GM12875 (cell line): ENCODE measurements at regions not wholly inside any gene's neighbourhood (a gene's known extent, or its start where the extent isn't known, plus 50 kb on each side); places are given as distances from the start of the nearest gene placed in this dataset.

ENCODE experiments used
- H3K4me3 ChIP-seq: one replicate; pipeline ENCODE4 v1.5.1; 2011; ENCODE audit warnings: low read depth, low read length, control low read depth
- CTCF ChIP-seq: IDR thresholded peaks from 2 replicates; pipeline ENCODE4 v1.5.1; 2011; ENCODE audit warnings: low read depth, mild to moderate bottlenecking, control low read depth, inconsistent platforms, low read length, moderate library complexity, borderline replicate concordance; ENCODE audit not compliant: insufficient read depth

DNA sequence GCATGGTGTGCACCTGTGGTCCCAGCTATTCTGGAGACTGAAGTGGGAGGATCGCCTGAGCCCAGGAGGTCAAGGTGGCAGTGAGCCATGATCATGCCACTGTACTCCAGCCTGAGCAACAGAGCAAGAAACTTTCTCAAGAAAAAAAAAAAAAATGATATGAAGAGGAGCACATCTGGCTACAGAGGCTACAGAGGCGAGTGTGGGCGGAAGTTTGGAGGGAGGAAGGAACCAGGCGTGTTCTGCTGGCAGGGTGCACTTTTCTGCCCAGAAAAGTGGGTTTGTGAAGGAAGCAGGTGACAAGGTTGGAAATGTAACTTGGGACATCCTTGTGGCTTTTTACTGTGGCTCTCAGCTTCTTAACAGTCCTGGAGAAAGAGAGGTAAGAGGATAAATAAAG lies 96.7 kb downstream of the SNX5 start:
- no peak for TF ChIP-seq CTCF
- H3K4me3 ChIP-seq, result no peak overlapping the region

DNA sequence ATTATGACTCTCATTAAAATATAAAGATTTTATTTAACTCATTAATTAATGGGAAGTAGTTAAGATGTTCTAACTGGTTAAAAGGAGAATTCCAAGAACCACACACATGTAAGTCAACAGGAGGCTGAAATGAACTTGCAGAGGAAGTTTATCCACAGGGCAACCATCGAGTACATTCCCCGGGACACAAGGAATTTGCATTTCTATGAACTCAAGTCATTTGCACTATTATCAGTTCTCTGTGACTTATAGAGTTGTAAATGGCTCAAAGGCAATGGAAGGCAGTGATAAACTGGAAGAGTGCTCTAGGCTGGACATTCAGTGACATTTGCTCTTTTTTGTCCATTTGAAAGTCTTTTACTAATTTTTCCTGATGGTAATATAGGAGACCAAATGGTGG lies 97.4 kb downstream of the SNX5 start:
- no peak overlapping the region for H3K4me3 ChIP-seq
- no peak for TF ChIP-seq CTCF

GRCh38 chr20:17870086-17870740 lies 98.4 kb downstream of the SNX5 start:
- TF ChIP-seq CTCF, result no peak

GRCh38 chr20:17869295-17869994 lies 99.1 kb downstream of the SNX5 start:
- H3K4me3 ChIP-seq, result no peak overlapping the region
- TF ChIP-seq CTCF, result no peak

More at GRCh38 chr20:17870086-17870740, 98.4 kb downstream of the SNX5 start:
- no peak overlapping the region for H3K4me3 ChIP-seq

GRCh38 chr20:17868700-17869231 lies 99.8 kb downstream of the SNX5 start:
- H3K4me3 ChIP-seq, result no peak overlapping the region
- no peak for TF ChIP-seq CTCF

GRCh38 chr20:17868151-17868550 lies 100.4 kb downstream of the SNX5 start:
- no peak overlapping the region for H3K4me3 ChIP-seq
- no peak for TF ChIP-seq CTCF
